Astrocyte of the cerebellum (primary cell): ENCODE measurements at regions not wholly inside any gene's neighbourhood (a gene's known extent, or its start where the extent isn't known, plus 50 kb on each side); places are given as distances from the start of the nearest gene placed in this dataset.

Experiments used
- DNase-seq: peaks from one replicate; pipeline ENCODE4 v3.0.0-alpha.2; 2011; ENCODE audit warnings: low read depth
- H3K4me3 ChIP-seq: 2 replicates; pipeline ENCODE4 v1.5.1; 2011; ENCODE audit warnings: mild to moderate bottlenecking, low read depth, low read length, moderate library complexity
- CTCF ChIP-seq: IDR thresholded peaks from 2 replicates; pipeline ENCODE4 v1.5.1; 2012; ENCODE audit warnings: low read length, low read depth, moderate library complexity, mild to moderate bottlenecking; ENCODE audit errors: missing control alignments
- in situ Hi-C: cut with HindIII; loops from 2 replicates; pipeline ENCODE4 v1.10.0; 2017; ENCODE audit warnings: low sequenced_read_pairs

- DNase-seq: no peak
- in situ Hi-C loops: no loop called here
- no peak overlapping the region for H3K4me3 ChIP-seq
- TF ChIP-seq CTCF: no peak
Observed at GRCh38 chr5:27491746-27492439, 453.5 kb upstream of the CDH9 start.

GRCh38 chr5:27491047-27491446 lies 452.7 kb upstream of the CDH9 start:
- DNase-seq: no peak
- TF ChIP-seq CTCF: no peak
- in situ Hi-C loops: no loop called here
- no peak overlapping the region for H3K4me3 ChIP-seq

GRCh38 chr5:27489701-27490100 lies 451.3 kb upstream of the CDH9 start:
- in situ Hi-C loops: no loop called here
- no peak overlapping the region for H3K4me3 ChIP-seq
- DNase-seq: no peak
- TF ChIP-seq CTCF: no peak

- no peak for TF ChIP-seq CTCF
- in situ Hi-C loops: no loop called here
- no peak for DNase-seq
- no peak overlapping the region for H3K4me3 ChIP-seq
Observed at GRCh38 chr5:27482663-27483062, 444.3 kb upstream of the CDH9 start.

- in situ Hi-C loops: no loop called here
- DNase-seq: no peak
- no peak for TF ChIP-seq CTCF
- H3K4me3 ChIP-seq: no peak overlapping the region
Observed at GRCh38 chr5:27479859-27480258, 441.5 kb upstream of the CDH9 start.

GRCh38 chr5:27477550-27477949 lies 439.2 kb upstream of the CDH9 start:
- in situ Hi-C loops: no loop called here
- no peak for DNase-seq
- no peak overlapping the region for H3K4me3 ChIP-seq
- TF ChIP-seq CTCF: no peak
